ENCODE measurements at regions not wholly inside any gene's neighbourhood (a gene's known extent, or its start where the extent isn't known, plus 50 kb on each side); places are given as distances from the start of the nearest gene placed in this dataset.

GRCh38 chr10:109774121-109774440 lies 149.2 kb downstream of the XPNPEP1 start:
- intact Hi-C loops (cut with micrococcal nuclease) = no loop called here
- H3K4me2 ChIP-seq (ENCODE audit: low read length) = no peak overlapping the region
- TF ChIP-seq ZBTB33 (IDR thresholded peaks at IDR 0.05; ENCODE audit: extremely low read depth, insufficient replicate concordance, low read length) (no peak), YY1 (IDR thresholded peaks at IDR 0.05; ENCODE audit: extremely low read depth, insufficient replicate concordance, low read depth, low read length) (no peak), TCF7L2 (IDR thresholded peaks at IDR 0.05; ENCODE audit: borderline replicate concordance, extremely low read depth, insufficient read depth, insufficient read length) (no peak), SIN3A (IDR thresholded peaks at IDR 0.05; ENCODE audit: low read depth) (no peak), CBX3 (IDR thresholded peaks at IDR 0.05; ENCODE audit: low read depth) (no peak), CTCF (IDR thresholded peaks at IDR 0.05 in 2 of 3, conservative IDR thresholded peaks at IDR 0.05 in 1 of 3; ENCODE audit: borderline replicate concordance in 1 of 3, insufficient read depth in 1 of 3, low read depth in 2 of 3, low read length in 2 of 3) (no peak), SRF (IDR thresholded peaks at IDR 0.05; ENCODE audit: low read depth) (no peak), ZNF274 (IDR thresholded peaks at IDR 0.05; ENCODE audit: low read depth, low read length) (no peak), EZH2phosphoT487 (IDR thresholded peaks at IDR 0.05; ENCODE audit: borderline replicate concordance) (no peak)
- no peak overlapping the region for H3K9ac ChIP-seq (ENCODE audit: low read length)
- peak; percentile 55 for ATAC-seq
- no peak for DNase-seq (ENCODE audit: low read depth, low spot score)
- H3K27me3 ChIP-seq (ENCODE audit: insufficient read depth, low read length) = no peaks in the 10 kb centered on the region
- no peaks in the 10 kb centered on the region for H3K9me2 ChIP-seq (ENCODE audit: insufficient read depth)
- H3K4me3 ChIP-seq (replicated peaks in 1 of 2; ENCODE audit: low read depth in 1 of 2, low read length in 2 of 2) = no peak overlapping the region
- no peak overlapping the region for H2AFZ ChIP-seq (ENCODE audit: low read depth, low read length, poor library complexity, severe bottlenecking)
- BruUV-seq (replicated peaks) = no TSS peak
- H3K79me2 ChIP-seq (ENCODE audit: insufficient read depth, low read length) = no peaks in the 10 kb centered on the region
- no peak overlapping the region for H3K27ac ChIP-seq (ENCODE audit: low read depth, low read length)
- H4K20me1 ChIP-seq (ENCODE audit: insufficient read depth) = no peaks in the 10 kb centered on the region
- RAD21 ChIA-PET (ENCODE audit: low non-redundant PET in 1 of 2, low total read pairs in 2 of 2, uncharacterized antibody in 2 of 2, unreplicated experiment in 2 of 2) = no interaction called here
- no peaks in the 10 kb centered on the region for H3K36me3 ChIP-seq (ENCODE audit: control insufficient read depth in 1 of 2, insufficient read depth in 2 of 2, low read length in 2 of 2)
- H3K4me1 ChIP-seq (ENCODE audit: control insufficient read depth in 1 of 2, insufficient read depth in 2 of 2, low read length in 2 of 2) = no peaks in the 10 kb centered on the region
- POLR2A ChIA-PET = no interaction called here
- CTCF ChIA-PET = interaction anchor here (0.9 to 1.7 kb wide), 5 partner anchors 10 to 79 kb away, joined by 3 to 9 read pairs (median 5); no protein-coding TSS in a partner anchor
- H3K9me3 ChIP-seq (ENCODE audit: control insufficient read depth in 1 of 2, insufficient read depth in 1 of 2, low read depth in 1 of 2, low read length in 2 of 2) = no peaks in the 10 kb centered on the region

Measured in HCT116 (cell line).